SJCRH30 (cell line): ENCODE measurements at regions not wholly inside any gene's neighbourhood (a gene's known extent, or its start where the extent isn't known, plus 50 kb on each side); places are given as distances from the start of the nearest gene placed in this dataset.

Source experiments
- DNase-seq, 2 experiments: peaks; one replicate each; pipeline ENCODE4 v3.0.0-alpha.2; 2015 to 2020
- H3K27ac ChIP-seq: fragments of 250-450 bp; sonication (Bioruptor Pico); 2 replicates; pipeline ENCODE4 v1.5.1; 2020; ENCODE audit warnings: mild to moderate bottlenecking, moderate library complexity
- H3K27me3 ChIP-seq: fragments of 250-450 bp; sonication (Bioruptor Pico); 2 replicates; pipeline ENCODE4 v1.5.1; 2020; ENCODE audit warnings: mild to moderate bottlenecking, moderate library complexity
- H3K36me3 ChIP-seq: fragments of 250-450 bp; sonication (Bioruptor Pico); 2 replicates; pipeline ENCODE4 v1.5.1; 2020; ENCODE audit warnings: mild to moderate bottlenecking, moderate library complexity
- H3K4me1 ChIP-seq: fragments of 250-450 bp; sonication (Bioruptor Pico); 2 replicates; pipeline ENCODE4 v1.5.1; 2020; ENCODE audit warnings: mild to moderate bottlenecking, moderate library complexity
- H3K4me3 ChIP-seq: fragments of 250-450 bp; sonication (Bioruptor Pico); 2 replicates; pipeline ENCODE4 v1.5.1; 2020; ENCODE audit warnings: mild to moderate bottlenecking, moderate library complexity
- H3K9me3 ChIP-seq: fragments of 250-450 bp; sonication (Bioruptor Pico); replicated peaks from 2 replicates; pipeline ENCODE4 v1.5.1; 2020; ENCODE audit warnings: mild to moderate bottlenecking, moderate library complexity

- Histone ChIP-seq H3K4me3 (no peak overlapping the region), H3K36me3 (no peaks in the 10 kb centered on the region), H3K27me3 (no peaks in the 10 kb centered on the region), H3K27ac (no peak overlapping the region), H3K4me1 (no peaks in the 10 kb centered on the region), H3K9me3 (no peaks in the 10 kb centered on the region)
- no peak for DNase-seq
Observed at GRCh38 chr10:52979295-52979990, 206.9 kb upstream of the MBL2 start.

- Histone ChIP-seq H3K4me3 (no peak overlapping the region), H3K36me3 (no peaks in the 10 kb centered on the region), H3K27ac (no peak overlapping the region), H3K27me3 (no peaks in the 10 kb centered on the region), H3K4me1 (no peaks in the 10 kb centered on the region), H3K9me3 (no peaks in the 10 kb centered on the region)
- DNase-seq, result no peak
Observed at GRCh38 chr10:52977581-52977980, 205.0 kb upstream of the MBL2 start.

DNA sequence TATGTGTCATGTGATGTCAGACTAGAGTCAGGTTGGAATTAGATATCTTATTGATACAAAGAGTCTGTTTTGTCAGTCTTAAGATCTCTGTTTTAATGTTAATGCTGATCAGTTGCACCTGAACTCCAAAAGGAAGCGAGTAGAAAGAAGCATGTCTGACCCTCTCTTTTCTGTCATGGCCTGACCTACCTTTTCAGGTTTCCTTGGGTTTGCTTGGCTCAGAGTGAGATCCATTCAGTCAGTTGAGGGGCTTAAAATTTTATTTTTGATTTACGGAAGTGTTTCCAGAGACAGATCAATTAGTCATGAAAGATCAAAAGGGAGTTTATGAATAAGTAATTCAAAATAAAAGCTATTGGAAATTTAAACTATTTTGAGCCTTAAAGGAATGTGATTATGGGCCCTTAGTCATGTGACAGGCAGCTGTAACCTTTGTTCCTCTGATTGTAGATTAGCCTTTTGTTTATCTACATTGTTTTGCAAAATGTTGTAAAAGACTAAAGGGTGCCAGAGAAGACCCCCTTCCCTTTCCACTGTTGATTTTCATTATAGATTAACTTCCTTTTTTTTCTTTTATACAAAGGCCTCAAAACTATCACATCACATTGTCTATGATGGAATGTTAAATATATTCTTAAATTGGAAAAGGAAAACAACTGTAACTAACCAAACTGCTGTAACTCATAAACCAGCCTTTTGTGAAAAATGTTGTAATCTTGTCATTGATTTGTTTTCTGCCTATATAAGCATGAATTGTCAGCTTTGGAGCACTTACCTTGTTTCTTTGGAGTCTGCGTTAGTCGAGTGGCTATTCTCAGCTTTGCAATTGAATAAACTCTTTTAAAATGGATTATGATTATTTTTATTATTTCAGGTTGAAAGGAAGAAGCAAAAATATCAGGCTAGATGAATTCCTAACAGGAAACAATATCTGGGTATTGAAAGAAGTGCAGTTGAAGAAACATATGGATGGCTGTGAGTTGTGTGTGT, 195.5 kb upstream of the MBL2 start:
- no peaks in the 10 kb centered on the region for H3K36me3 ChIP-seq
- H3K27ac ChIP-seq, result no peak overlapping the region
- no peaks in the 10 kb centered on the region for H3K9me3 ChIP-seq
- no peaks in the 10 kb centered on the region for H3K4me1 ChIP-seq
- no peak for DNase-seq
- no peaks in the 10 kb centered on the region for H3K27me3 ChIP-seq
- no peak overlapping the region for H3K4me3 ChIP-seq

GRCh38 chr10:52966904-52967303, 194.3 kb upstream of the MBL2 start:
- DNase-seq, result no peak
- Histone ChIP-seq H3K36me3 (no peaks in the 10 kb centered on the region), H3K27ac (no peak overlapping the region), H3K4me1 (no peaks in the 10 kb centered on the region), H3K9me3 (no peaks in the 10 kb centered on the region), H3K4me3 (no peak overlapping the region), H3K27me3 (no peaks in the 10 kb centered on the region)

- Histone ChIP-seq H3K4me3 (no peak overlapping the region), H3K27me3 (no peaks in the 10 kb centered on the region), H3K27ac (no peak overlapping the region), H3K36me3 (no peaks in the 10 kb centered on the region), H3K4me1 (no peaks in the 10 kb centered on the region), H3K9me3 (no peaks in the 10 kb centered on the region)
- DNase-seq, result no peak
Observed at GRCh38 chr10:52965938-52966401, 193.4 kb upstream of the MBL2 start.

- no peaks in the 10 kb centered on the region for H3K36me3 ChIP-seq
- DNase-seq, result no peak
- no peak overlapping the region for H3K27ac ChIP-seq
- no peaks in the 10 kb centered on the region for H3K9me3 ChIP-seq
- H3K4me3 ChIP-seq, result no peak overlapping the region
- no peaks in the 10 kb centered on the region for H3K4me1 ChIP-seq
- H3K27me3 ChIP-seq, result no peaks in the 10 kb centered on the region
Observed at GRCh38 chr10:52965509-52965908, 192.9 kb upstream of the MBL2 start.

DNA sequence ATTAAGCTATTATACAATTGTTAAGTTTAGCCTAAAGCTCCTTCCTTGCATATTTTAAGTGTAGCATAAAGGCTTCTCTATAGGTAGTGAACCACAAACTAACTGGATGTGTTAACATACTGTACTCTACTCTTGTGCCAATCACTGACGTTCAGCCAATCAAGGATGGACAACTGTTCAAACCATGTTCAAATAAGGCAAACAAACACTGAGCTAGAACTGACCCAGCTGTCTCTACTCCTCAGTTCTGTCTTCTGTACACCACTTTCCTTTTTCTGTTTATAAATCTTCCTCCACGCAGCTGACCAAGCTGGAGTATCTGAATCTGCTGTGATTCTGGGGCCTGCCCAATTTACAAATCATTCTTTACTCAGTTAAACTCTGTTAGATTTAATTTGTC, 188.7 kb upstream of the MBL2 start:
- Histone ChIP-seq H3K4me1 (no peaks in the 10 kb centered on the region), H3K27ac (no peak overlapping the region), H3K9me3 (no peaks in the 10 kb centered on the region)

GRCh38 chr10:52959810-52960209, 187.2 kb upstream of the MBL2 start:
- Histone ChIP-seq H3K27ac (no peak overlapping the region), H3K4me1 (no peaks in the 10 kb centered on the region), H3K4me3 (no peak overlapping the region), H3K9me3 (no peaks in the 10 kb centered on the region), H3K36me3 (no peaks in the 10 kb centered on the region), H3K27me3 (no peaks in the 10 kb centered on the region)
- no peak for DNase-seq

More for the DNA sequence above, 188.7 kb upstream of the MBL2 start:
- Histone ChIP-seq H3K27me3 (no peaks in the 10 kb centered on the region), H3K36me3 (no peaks in the 10 kb centered on the region), H3K4me3 (no peak overlapping the region)
- DNase-seq, result peak; percentile 7 to 52

- Histone ChIP-seq H3K36me3 (no peaks in the 10 kb centered on the region), H3K9me3 (no peaks in the 10 kb centered on the region), H3K4me3 (no peak overlapping the region), H3K27me3 (no peaks in the 10 kb centered on the region), H3K4me1 (no peaks in the 10 kb centered on the region), H3K27ac (no peak overlapping the region)
- DNase-seq, result no peak
Observed at GRCh38 chr10:52956861-52957260, 184.3 kb upstream of the MBL2 start.

DNA sequence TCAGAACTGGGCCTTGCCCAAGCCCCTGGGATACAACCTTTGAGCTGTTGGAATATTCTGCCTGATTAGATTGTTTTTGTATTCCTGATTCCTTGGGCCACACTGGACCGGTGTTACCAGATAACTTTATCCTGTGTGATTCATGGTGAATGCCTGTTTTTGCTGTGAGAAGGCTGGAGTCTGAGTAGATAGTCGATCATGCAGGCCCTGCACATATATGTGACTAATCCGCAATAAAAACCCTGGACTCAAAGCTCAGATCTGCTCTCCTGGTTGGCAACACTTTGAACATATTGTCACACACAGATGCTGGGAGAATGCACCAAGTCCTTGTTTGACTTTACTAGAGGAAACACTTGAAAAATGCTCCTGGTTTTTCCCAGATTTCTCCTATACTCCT, 183.9 kb upstream of the MBL2 start:
- no peaks in the 10 kb centered on the region for H3K36me3 ChIP-seq

GRCh38 chr10:52955337-52955736, 182.8 kb upstream of the MBL2 start:
- Histone ChIP-seq H3K27ac (no peak overlapping the region), H3K4me3 (no peak overlapping the region), H3K36me3 (no peaks in the 10 kb centered on the region), H3K4me1 (no peaks in the 10 kb centered on the region), H3K27me3 (no peaks in the 10 kb centered on the region), H3K9me3 (no peaks in the 10 kb centered on the region)
- no peak for DNase-seq

More for the DNA sequence above, 183.9 kb upstream of the MBL2 start:
- no peak overlapping the region for H3K27ac ChIP-seq
- no peaks in the 10 kb centered on the region for H3K27me3 ChIP-seq
- no peaks in the 10 kb centered on the region for H3K9me3 ChIP-seq
- H3K4me1 ChIP-seq, result no peaks in the 10 kb centered on the region
- H3K4me3 ChIP-seq, result no peak overlapping the region
- DNase-seq, result no peak

DNA sequence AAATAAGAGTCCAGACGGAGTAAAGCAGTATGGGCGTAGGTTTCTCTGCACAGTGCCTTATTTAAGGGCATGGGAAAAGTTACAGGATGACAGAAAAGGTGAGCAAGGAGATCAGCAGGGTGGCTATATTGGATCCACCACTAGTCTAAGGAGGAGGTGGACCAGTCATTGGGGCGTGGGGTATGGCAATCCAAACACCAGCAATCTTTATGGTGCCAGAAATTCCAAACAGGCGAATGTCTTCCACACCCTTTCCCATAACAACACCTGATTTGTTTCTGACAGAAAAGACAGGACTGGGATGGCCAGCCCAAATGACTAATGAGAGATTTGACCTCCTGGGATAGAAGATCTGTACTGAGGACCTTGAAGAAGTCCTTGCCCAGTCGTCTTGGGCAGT, 181.8 kb upstream of the MBL2 start:
- no peaks in the 10 kb centered on the region for H3K4me1 ChIP-seq
- H3K27ac ChIP-seq, result no peak overlapping the region
- H3K27me3 ChIP-seq, result no peaks in the 10 kb centered on the region
- no peaks in the 10 kb centered on the region for H3K9me3 ChIP-seq
- no peaks in the 10 kb centered on the region for H3K36me3 ChIP-seq
- no peak overlapping the region for H3K4me3 ChIP-seq
- DNase-seq, result no peak

- DNase-seq, result no peak
- no peaks in the 10 kb centered on the region for H3K27me3 ChIP-seq
- no peaks in the 10 kb centered on the region for H3K36me3 ChIP-seq
- H3K9me3 ChIP-seq, result no peaks in the 10 kb centered on the region
- H3K4me1 ChIP-seq, result no peaks in the 10 kb centered on the region
- H3K4me3 ChIP-seq, result no peak overlapping the region
- no peak overlapping the region for H3K27ac ChIP-seq
Observed at GRCh38 chr10:52952391-52953055, 179.9 kb upstream of the MBL2 start.

DNA sequence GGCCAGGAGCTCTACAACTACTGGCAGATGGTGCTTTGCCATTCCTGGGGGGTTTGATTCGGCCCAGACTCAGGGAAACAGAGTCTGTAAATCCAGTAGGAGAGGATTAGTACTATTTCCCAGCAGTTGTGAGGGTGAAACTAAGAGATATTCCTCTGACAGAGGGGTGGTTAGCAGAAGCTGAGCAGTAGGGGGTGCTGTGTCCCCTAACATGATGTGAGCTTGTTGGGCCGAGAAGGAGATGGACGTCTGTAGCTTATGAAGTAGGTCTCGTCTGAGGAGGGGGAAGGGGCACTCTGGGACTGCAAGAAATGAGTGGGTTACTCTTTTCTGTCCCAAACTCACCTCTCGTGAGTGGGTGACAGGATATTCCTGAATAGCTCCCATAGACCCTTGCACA, 179.2 kb upstream of the MBL2 start:
- Histone ChIP-seq H3K27me3 (no peaks in the 10 kb centered on the region), H3K9me3 (no peaks in the 10 kb centered on the region), H3K27ac (no peak overlapping the region), H3K4me3 (no peak overlapping the region), H3K4me1 (no peaks in the 10 kb centered on the region), H3K36me3 (no peaks in the 10 kb centered on the region)
- peak; percentile 17 to 50 for DNase-seq

GRCh38 chr10:52950578-52950977, 178.0 kb upstream of the MBL2 start:
- DNase-seq, result no peak
- H3K4me3 ChIP-seq, result no peak overlapping the region
- no peaks in the 10 kb centered on the region for H3K9me3 ChIP-seq
- H3K36me3 ChIP-seq, result no peaks in the 10 kb centered on the region
- no peaks in the 10 kb centered on the region for H3K27me3 ChIP-seq
- H3K4me1 ChIP-seq, result no peaks in the 10 kb centered on the region
- H3K27ac ChIP-seq, result no peak overlapping the region
